Natural killer cell (primary cell): ENCODE measurements at regions not wholly inside any gene's neighbourhood (a gene's known extent, or its start where the extent isn't known, plus 50 kb on each side); places are given as distances from the start of the nearest gene placed in this dataset.

ENCODE experiments used
- ATAC-seq, 3 donors: fragments of 150-1000 bp in 2 of 3; fragments of 200-7000 bp in 1 of 3; cut with Tn5 transposase; 1 replicate in 1 of 3; 2 replicates in 2 of 3; pipeline ENCODE4 v1.10.0; 2021; ENCODE audit warnings: mild to moderate bottlenecking in 2 of 3, moderate library complexity in 2 of 3
- DNase-seq, 2 donors: peaks; one replicate each; pipeline versions ENCODE4 v3.0.0 to v3.0.0-alpha.2; 2013 to 2021; ENCODE audit warnings: mixed read lengths in 1 of 2
- H3K27ac ChIP-seq: one replicate; pipeline ENCODE4 v1.5.1; 2013; ENCODE audit warnings: mild to moderate bottlenecking, low read length
- H3K27me3 ChIP-seq: one replicate; pipeline ENCODE4 v1.6.1; 2013; ENCODE audit warnings: low read length; ENCODE audit not compliant: control insufficient read depth, insufficient read depth
- H3K36me3 ChIP-seq: one replicate; pipeline ENCODE4 v1.6.1; 2013; ENCODE audit warnings: low read length; ENCODE audit not compliant: control insufficient read depth, insufficient read depth
- H3K4me1 ChIP-seq: one replicate; pipeline ENCODE4 v1.6.1; 2013; ENCODE audit warnings: low read length; ENCODE audit not compliant: control insufficient read depth, insufficient read depth
- H3K4me3 ChIP-seq: one replicate; pipeline ENCODE4 v1.5.1; 2013; ENCODE audit warnings: low read length
- H3K9me3 ChIP-seq: one replicate; pipeline ENCODE4 v1.6.1; 2013; ENCODE audit warnings: low read length; ENCODE audit not compliant: control insufficient read depth, insufficient read depth
- H3K27ac Mint-ChIP-seq, 2 donors: one replicate each; pipeline ENCODE4 v1.8.0; 2022; ENCODE audit warnings: mild to moderate bottlenecking in 2 of 2, mixed read lengths in 2 of 2, moderate library complexity in 1 of 2
- H3K27me3 Mint-ChIP-seq, 2 donors: one replicate each; pipeline ENCODE4 v1.8.0; 2022; ENCODE audit warnings: low read depth in 2 of 2, mixed read lengths in 2 of 2
- H3K36me3 Mint-ChIP-seq: one replicate; pipeline ENCODE4 v1.8.0; 2022; ENCODE audit warnings: mixed read lengths
- H3K4me1 Mint-ChIP-seq, 2 donors: one replicate each; pipeline ENCODE4 v1.8.0; 2022; ENCODE audit warnings: mixed read lengths in 2 of 2
- H3K4me3 Mint-ChIP-seq: one replicate; pipeline ENCODE4 v1.8.0; 2022; ENCODE audit warnings: mild to moderate bottlenecking, moderate library complexity, mixed read lengths
- H3K9me3 Mint-ChIP-seq, 2 donors: one replicate each; pipeline ENCODE4 v1.8.0; 2022; ENCODE audit warnings: mixed read lengths in 2 of 2
- CTCF ChIP-seq: fragments of 200-600 bp; IDR thresholded peaks from one replicate; pipeline ENCODE4 v1.8.0; 2022; ENCODE audit warnings: antibody characterized with exemption
- WGBS: methylation state at CpG from one replicate; pipeline ENCODE4 v1.1.7; 2013; ENCODE audit warnings: missing lambda C conversion rate; ENCODE audit not compliant: insufficient coverage; 5-methylcytosine and 5-hydroxymethylcytosine counted together
- intact Hi-C: fragments of 100-400 bp; cut with micrococcal nuclease; formaldehyde crosslinking; loops from one replicate; pipeline ENCODE4 v1.14.2; 2022

- Mint-ChIP-seq H3K4me1 (no peaks in the 10 kb centered on the region), H3K36me3 (no peaks in the 10 kb centered on the region), H3K9me3 (no peaks in the 10 kb centered on the region), H3K27me3 (peaks cover 0 to 6% of the 10 kb centered on the region in 2 donors), H3K4me3 (no peak overlapping the region), H3K27ac (no peak overlapping the region)
- Histone ChIP-seq H3K4me3 (no peak overlapping the region), H3K27ac (no peak overlapping the region), H3K4me1 (no peaks in the 10 kb centered on the region), H3K9me3 (no peaks in the 10 kb centered on the region), H3K36me3 (no peaks in the 10 kb centered on the region), H3K27me3 (no peaks in the 10 kb centered on the region)
- ATAC-seq (no peak), DNase-seq (peak in 1 of 2 donors; percentile 25)
- WGBS, result 90% methylated on average over 2 of the region's 5 CpGs
- TF ChIP-seq CTCF, result no peak
- intact Hi-C loops, result no loop called here
These were observed 152.7 kb downstream of the SUCNR1 start for GRCh38 chr3:152026033-152026556.

- no peak for ATAC-seq
- 82% methylated on average over 4 of the region's 4 CpGs for WGBS
- H3K4me3 Mint-ChIP-seq, result no peak overlapping the region
- peaks cover 0 to 6% of the 10 kb centered on the region in 2 donors for H3K27me3 Mint-ChIP-seq
- Histone ChIP-seq H3K4me3 (no peak overlapping the region), H3K36me3 (no peaks in the 10 kb centered on the region), H3K4me1 (no peaks in the 10 kb centered on the region), H3K27me3 (no peaks in the 10 kb centered on the region), H3K9me3 (no peaks in the 10 kb centered on the region), H3K27ac (no peak overlapping the region)
- no peaks in the 10 kb centered on the region for H3K9me3 Mint-ChIP-seq
- H3K27ac Mint-ChIP-seq, result no peak overlapping the region
- DNase-seq, result no peak
- no peak for TF ChIP-seq CTCF
- intact Hi-C loops, result no loop called here
- no peaks in the 10 kb centered on the region for H3K4me1 Mint-ChIP-seq
- no peaks in the 10 kb centered on the region for H3K36me3 Mint-ChIP-seq
These were observed 156.9 kb downstream of the SUCNR1 start for GRCh38 chr3:152030320-152030719.

GRCh38 chr3:152031321-152031720, 157.9 kb downstream of the SUCNR1 start:
- DNase-seq (no peak), ATAC-seq (no peak)
- Histone ChIP-seq H3K36me3 (no peaks in the 10 kb centered on the region), H3K4me3 (no peak overlapping the region), H3K27me3 (no peaks in the 10 kb centered on the region), H3K9me3 (no peaks in the 10 kb centered on the region), H3K4me1 (no peaks in the 10 kb centered on the region), H3K27ac (no peak overlapping the region)
- Mint-ChIP-seq H3K9me3 (no peaks in the 10 kb centered on the region), H3K4me1 (no peaks in the 10 kb centered on the region), H3K36me3 (peaks cover 8% of the 10 kb centered on the region), H3K4me3 (no peak overlapping the region), H3K27ac (no peak overlapping the region), H3K27me3 (peaks cover 0 to 6% of the 10 kb centered on the region in 2 donors)
- no peak for TF ChIP-seq CTCF
- WGBS, result 100% methylated on average over 2 of the region's 3 CpGs
- intact Hi-C loops, result no loop called here

GRCh38 chr3:152037297-152037696, 163.9 kb downstream of the SUCNR1 start:
- Mint-ChIP-seq H3K27ac (no peak overlapping the region), H3K36me3 (peaks cover 8% of the 10 kb centered on the region), H3K27me3 (peaks cover 0 to 4% of the 10 kb centered on the region in 2 donors), H3K4me1 (peaks cover 0 to 5% of the 10 kb centered on the region in 2 donors), H3K4me3 (no peak overlapping the region), H3K9me3 (no peaks in the 10 kb centered on the region)
- Histone ChIP-seq H3K27me3 (no peaks in the 10 kb centered on the region), H3K27ac (no peak overlapping the region), H3K36me3 (no peaks in the 10 kb centered on the region), H3K9me3 (no peaks in the 10 kb centered on the region), H3K4me1 (no peaks in the 10 kb centered on the region), H3K4me3 (no peak overlapping the region)
- DNase-seq (no peak), ATAC-seq (no peak)
- no peak for TF ChIP-seq CTCF
- WGBS, result 83% methylated on average over 1 of the region's 2 CpGs
- intact Hi-C loops, result no loop called here
